WTC11 (cell line): ENCODE measurements at regions not wholly inside any gene's neighbourhood (a gene's known extent, or its start where the extent isn't known, plus 50 kb on each side); places are given as distances from the start of the nearest gene placed in this dataset.

Experiments
- ESRRA ChIP-seq: sonication (generic); formaldehyde crosslinking; IDR thresholded peaks from 2 replicates; pipeline ENCODE4 v1.8.1; 2022; ENCODE audit warnings: mild to moderate bottlenecking, missing genetic modification reagents, borderline replicate concordance
- NR1H2 ChIP-seq: sonication (generic); formaldehyde crosslinking; IDR thresholded peaks from 2 replicates; pipeline ENCODE4 v1.9.0; 2021; ENCODE audit warnings: mild to moderate bottlenecking, moderate library complexity, missing genetic modification reagents
- TF ChIP-seq, protein P1 (sequence below): fragments of 200-600 bp; IDR thresholded peaks from 2 replicates; pipeline ENCODE4 v1.8.0; 2022; ENCODE audit warnings: antibody characterized with exemption
- TF ChIP-seq, protein P2 (sequence below): sonication (generic); formaldehyde crosslinking; IDR thresholded peaks from 2 replicates; pipeline ENCODE4 v1.8.0; 2023; ENCODE audit warnings: missing genetic modification reagents
- TF ChIP-seq, protein P3 (sequence below): sonication (generic); formaldehyde crosslinking; IDR thresholded peaks from 2 replicates; pipeline ENCODE4 v1.8.1; 2022; ENCODE audit warnings: mild to moderate bottlenecking, missing genetic modification reagents, moderate library complexity, borderline replicate concordance

DNA sequence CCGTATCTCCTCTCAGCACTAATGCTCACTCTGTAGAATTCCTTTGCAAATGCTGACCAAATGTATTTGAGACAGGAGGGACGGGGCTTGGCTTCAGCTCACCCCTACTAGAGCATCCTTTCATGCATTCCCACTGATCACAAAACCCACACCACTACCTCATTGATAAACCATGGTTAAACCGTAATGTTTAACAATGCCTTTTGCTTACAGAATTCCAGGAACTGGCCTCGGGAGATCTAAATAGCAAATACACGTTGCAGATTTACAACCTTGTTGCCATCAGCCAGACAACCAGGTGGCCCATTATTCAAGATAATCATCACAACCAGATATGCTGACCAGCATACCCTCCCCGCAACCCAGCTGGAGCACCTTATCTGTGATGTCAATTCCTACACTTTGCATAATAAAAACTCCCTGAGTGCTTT lies 391.9 kb downstream of the KCTD8 start:
- TF ChIP-seq, protein P1, sequence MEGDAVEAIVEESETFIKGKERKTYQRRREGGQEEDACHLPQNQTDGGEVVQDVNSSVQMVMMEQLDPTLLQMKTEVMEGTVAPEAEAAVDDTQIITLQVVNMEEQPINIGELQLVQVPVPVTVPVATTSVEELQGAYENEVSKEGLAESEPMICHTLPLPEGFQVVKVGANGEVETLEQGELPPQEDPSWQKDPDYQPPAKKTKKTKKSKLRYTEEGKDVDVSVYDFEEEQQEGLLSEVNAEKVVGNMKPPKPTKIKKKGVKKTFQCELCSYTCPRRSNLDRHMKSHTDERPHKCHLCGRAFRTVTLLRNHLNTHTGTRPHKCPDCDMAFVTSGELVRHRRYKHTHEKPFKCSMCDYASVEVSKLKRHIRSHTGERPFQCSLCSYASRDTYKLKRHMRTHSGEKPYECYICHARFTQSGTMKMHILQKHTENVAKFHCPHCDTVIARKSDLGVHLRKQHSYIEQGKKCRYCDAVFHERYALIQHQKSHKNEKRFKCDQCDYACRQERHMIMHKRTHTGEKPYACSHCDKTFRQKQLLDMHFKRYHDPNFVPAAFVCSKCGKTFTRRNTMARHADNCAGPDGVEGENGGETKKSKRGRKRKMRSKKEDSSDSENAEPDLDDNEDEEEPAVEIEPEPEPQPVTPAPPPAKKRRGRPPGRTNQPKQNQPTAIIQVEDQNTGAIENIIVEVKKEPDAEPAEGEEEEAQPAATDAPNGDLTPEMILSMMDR, result no peak
- TF ChIP-seq, protein P2, sequence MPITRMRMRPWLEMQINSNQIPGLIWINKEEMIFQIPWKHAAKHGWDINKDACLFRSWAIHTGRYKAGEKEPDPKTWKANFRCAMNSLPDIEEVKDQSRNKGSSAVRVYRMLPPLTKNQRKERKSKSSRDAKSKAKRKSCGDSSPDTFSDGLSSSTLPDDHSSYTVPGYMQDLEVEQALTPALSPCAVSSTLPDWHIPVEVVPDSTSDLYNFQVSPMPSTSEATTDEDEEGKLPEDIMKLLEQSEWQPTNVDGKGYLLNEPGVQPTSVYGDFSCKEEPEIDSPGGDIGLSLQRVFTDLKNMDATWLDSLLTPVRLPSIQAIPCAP (CRISPR knock-in tag), result no peak
- TF ChIP-seq, protein P3, sequence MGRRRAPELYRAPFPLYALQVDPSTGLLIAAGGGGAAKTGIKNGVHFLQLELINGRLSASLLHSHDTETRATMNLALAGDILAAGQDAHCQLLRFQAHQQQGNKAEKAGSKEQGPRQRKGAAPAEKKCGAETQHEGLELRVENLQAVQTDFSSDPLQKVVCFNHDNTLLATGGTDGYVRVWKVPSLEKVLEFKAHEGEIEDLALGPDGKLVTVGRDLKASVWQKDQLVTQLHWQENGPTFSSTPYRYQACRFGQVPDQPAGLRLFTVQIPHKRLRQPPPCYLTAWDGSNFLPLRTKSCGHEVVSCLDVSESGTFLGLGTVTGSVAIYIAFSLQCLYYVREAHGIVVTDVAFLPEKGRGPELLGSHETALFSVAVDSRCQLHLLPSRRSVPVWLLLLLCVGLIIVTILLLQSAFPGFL (CRISPR knock-in tag), result no peak
- TF ChIP-seq NR1H2 (CRISPR knock-in tag) (no peak), ESRRA (CRISPR knock-in tag) (no peak)
